Panc1 (cell line): ENCODE measurements at regions not wholly inside any gene's neighbourhood (a gene's known extent, or its start where the extent isn't known, plus 50 kb on each side); places are given as distances from the start of the nearest gene placed in this dataset.

Experiments
- ATAC-seq: fragments of 200-7000 bp; cut with Tn5 transposase; 2 replicates; pipeline ENCODE4 v1.9.1; 2020; ENCODE audit warnings: mild to moderate bottlenecking, moderate library complexity
- BruUV-seq: library from RNA; stranded (reverse); fragments of 400-500 nt; replicated peaks from 2 replicates; lab custom pipeline; 2021; lab: Mats Ljungman, UMichigan
- CTCF ChIA-PET: fragments of 300-600 bp; sonication (Branson Sonifier 250); formaldehyde crosslinking; loops from one replicate; lab custom pipeline; 2022; ENCODE audit warnings: antibody characterized with exemption; lab: Charles Lee
- POLR2A ChIA-PET: fragments of 300-600 bp; sonication (Branson Sonifier 250); formaldehyde crosslinking; loops from one replicate; lab custom pipeline; 2022; ENCODE audit warnings: antibody characterized with exemption; lab: Charles Lee
- DNase-seq: peaks from one replicate; pipeline ENCODE4 v3.0.0-alpha.2; 2010; ENCODE audit warnings: low read depth, low spot score
- H3K27ac ChIP-seq: 2 replicates; pipeline ENCODE4 v1.5.1; 2011; ENCODE audit warnings: mild to moderate bottlenecking, low read length, inconsistent platforms
- H3K27me3 ChIP-seq: fragments of 200-500 bp; sonication (Bioruptor generic); 2 replicates; pipeline ENCODE4 v1.6.0; 2014; ENCODE audit warnings: low read length, inconsistent platforms; ENCODE audit not compliant: control insufficient read depth, insufficient read depth
- H3K36me3 ChIP-seq: fragments of 200-500 bp; sonication (Bioruptor generic); 2 replicates; pipeline ENCODE4 v1.5.1; 2014; ENCODE audit warnings: inconsistent platforms, mild to moderate bottlenecking, low read length, moderate library complexity; ENCODE audit not compliant: control insufficient read depth, insufficient read depth
- H3K4me1 ChIP-seq: 2 replicates; pipeline ENCODE4 v1.5.1; 2011; ENCODE audit warnings: inconsistent platforms, mild to moderate bottlenecking, low read length, moderate library complexity; ENCODE audit not compliant: control insufficient read depth, insufficient read depth
- H3K4me3 ChIP-seq, 2 experiments: 2 replicates each; pipeline ENCODE4 v1.5.1; 2011 to 2012; ENCODE audit warnings: low read depth in 2 of 2, low read length in 2 of 2, mild to moderate bottlenecking in 2 of 2, inconsistent platforms in 1 of 2, moderate library complexity in 1 of 2
- H3K9me3 ChIP-seq: fragments of 200-500 bp; sonication (Bioruptor generic); 2 replicates; pipeline ENCODE4 v1.5.1; 2014; ENCODE audit warnings: low read depth, mild to moderate bottlenecking, inconsistent platforms, low read length, moderate library complexity; ENCODE audit not compliant: control insufficient read depth, insufficient read depth
- CTCF ChIP-seq: fragments of 450-650 bp; IDR thresholded peaks from 2 replicates; pipeline ENCODE4 v1.5.1; 2017; ENCODE audit warnings: mild to moderate bottlenecking
- POLR2AphosphoS5 ChIP-seq: IDR thresholded peaks from 2 replicates; pipeline ENCODE4 v1.6.1; 2012; ENCODE audit warnings: mild to moderate bottlenecking, low read depth, low read length, moderate library complexity
- REST ChIP-seq, 2 experiments: IDR thresholded peaks; 2 replicates each; pipeline ENCODE4 v1.6.1; 2011 to 2012; ENCODE audit warnings: low read depth in 2 of 2, control low read depth in 1 of 2, low read length in 1 of 2, mild to moderate bottlenecking in 1 of 2, moderate library complexity in 1 of 2; ENCODE audit not compliant: insufficient read depth in 1 of 2
- SIN3A ChIP-seq: IDR thresholded peaks from 2 replicates; pipeline ENCODE4 v1.6.1; 2012; ENCODE audit warnings: low read depth, mild to moderate bottlenecking, low read length, moderate library complexity, borderline replicate concordance; ENCODE audit not compliant: insufficient read depth
- TCF7L2 ChIP-seq: IDR thresholded peaks from 2 replicates; pipeline ENCODE4 v1.6.1; 2011; ENCODE audit warnings: mild to moderate bottlenecking, low read depth, low read length, inconsistent platforms
- in situ Hi-C: cut with HindIII; loops from 2 replicates; pipeline ENCODE4 v1.10.0; 2016; ENCODE audit warnings: low sequenced_read_pairs, low pct_unique_long_range_greater_than_20kb
- intact Hi-C: fragments of 100-400 bp; cut with micrococcal nuclease; formaldehyde crosslinking; loops from one replicate; pipeline ENCODE4 v1.10.0; 2022; ENCODE audit not compliant: unreplicated experiment

DNA sequence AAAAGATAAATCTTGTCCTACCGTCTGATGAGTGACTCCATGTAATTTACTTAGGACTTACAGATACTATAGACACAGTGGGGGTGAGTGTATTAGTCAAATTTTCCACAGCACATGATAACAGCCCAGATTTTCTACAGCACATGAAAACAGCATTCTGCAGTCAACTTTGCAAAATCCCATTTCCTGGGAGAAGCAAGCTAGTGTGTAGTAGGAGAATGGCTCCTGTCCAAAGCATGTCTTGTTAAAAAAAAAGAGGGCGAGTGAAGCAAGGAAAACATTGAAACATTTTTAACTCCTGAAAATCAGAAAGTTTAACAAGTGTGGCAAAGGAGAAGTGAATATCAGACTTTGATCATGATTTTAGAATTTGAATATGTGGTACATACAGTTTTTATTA lies 817.8 kb upstream of the FAM98A start:
- no peaks in the 10 kb centered on the region; the same call in 1 of the 2 replicates for H3K9me3 ChIP-seq
- intact Hi-C loops: no loop called here
- no TSS peak for BruUV-seq

DNA sequence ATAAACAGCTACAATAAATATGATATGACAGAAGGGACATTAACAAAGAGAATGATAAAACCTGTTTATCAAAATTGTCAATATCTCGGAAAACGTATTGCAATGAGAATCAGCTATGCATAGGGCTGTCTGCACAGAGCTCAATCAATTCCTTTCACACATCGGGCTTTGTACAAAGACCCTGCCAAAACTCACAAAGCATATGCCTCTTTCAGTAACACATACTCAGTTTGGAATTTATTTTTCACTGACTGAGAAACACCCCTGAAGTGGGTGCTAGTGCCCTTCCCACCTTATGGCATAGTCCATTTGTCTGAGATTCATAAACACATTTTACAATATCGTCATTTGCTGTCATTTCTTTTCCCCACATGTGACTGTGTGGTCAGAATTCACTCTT lies 815.8 kb upstream of the FAM98A start:
- no TSS peak for BruUV-seq
- POLR2A ChIA-PET: no interaction called here
- in situ Hi-C loops: no loop called here

More for the DNA sequence above, 817.8 kb upstream of the FAM98A start:
- in situ Hi-C loops: no loop called here
- DNase-seq (no peak), ATAC-seq (no peak)
- no peak overlapping the region for H3K27ac ChIP-seq
- TF ChIP-seq TCF7L2: no peak
- TF ChIP-seq SIN3A: no peak
- no peak for TF ChIP-seq REST (IDR thresholded peaks at IDR 0.05; ENCODE audit: insufficient read depth in 1 of 2, low read depth in 2 of 2, low read length in 1 of 2)
- TF ChIP-seq CTCF: no peak
- no peak for TF ChIP-seq POLR2AphosphoS5
- ChIA-PET CTCF (no interaction called here), POLR2A (no interaction called here)
- no peaks in the 10 kb centered on the region for H3K27me3 ChIP-seq
- no peaks in the 10 kb centered on the region for H3K36me3 ChIP-seq
- H3K4me3 ChIP-seq: no peak overlapping the region
- H3K4me1 ChIP-seq: no peaks in the 10 kb centered on the region

More for the DNA sequence above, 815.8 kb upstream of the FAM98A start:
- Histone ChIP-seq H3K27me3 (no peaks in the 10 kb centered on the region), H3K27ac (no peak overlapping the region), H3K4me3 (no peak overlapping the region), H3K36me3 (no peaks in the 10 kb centered on the region), H3K4me1 (no peaks in the 10 kb centered on the region), H3K9me3 (no peaks in the 10 kb centered on the region; the same call in 1 of the 2 replicates)
- DNase-seq (no peak), ATAC-seq (no peak)
- CTCF ChIA-PET: no interaction called here
- TF ChIP-seq POLR2AphosphoS5 (no peak), REST (IDR thresholded peaks at IDR 0.05; ENCODE audit: insufficient read depth in 1 of 2, low read depth in 2 of 2, low read length in 1 of 2) (no peak), CTCF (no peak), SIN3A (no peak), TCF7L2 (no peak)
- intact Hi-C loops: no loop called here
